ENCODE measurements at regions not wholly inside any gene's neighbourhood (a gene's known extent, or its start where the extent isn't known, plus 50 kb on each side); places are given as distances from the start of the nearest gene placed in this dataset.
A peak's percentile ranks its signal among the peaks of the same experiment; 100 is the strongest.
"Not testable (repeated sequence)": the region's sequence is repeated elsewhere in the genome, so short reads cannot be mapped to it uniquely, and the experiment has no call there.

GRCh38 chr1:187038784-187039183, 210.0 kb downstream of the PLA2G4A start:
- no peak for DNase-seq (ENCODE audit: low read depth)

- DNase-seq (ENCODE audit: low read depth) = no peak
These were observed 212.4 kb downstream of the PLA2G4A start for GRCh38 chr1:187041104-187041503.

- no peak for DNase-seq (ENCODE audit: low read depth)
These were observed 213.8 kb downstream of the PLA2G4A start for GRCh38 chr1:187042538-187042937.

- DNase-seq (ENCODE audit: low read depth) = not testable (repeated sequence)
These were observed 214.7 kb downstream of the PLA2G4A start for GRCh38 chr1:187043433-187043832.

GRCh38 chr1:187044411-187044810, 215.7 kb downstream of the PLA2G4A start:
- no peak for DNase-seq (ENCODE audit: low read depth)

GRCh38 chr1:187045371-187045770, 216.6 kb downstream of the PLA2G4A start:
- DNase-seq (ENCODE audit: low read depth) = no peak

GRCh38 chr1:187046293-187046692, 217.5 kb downstream of the PLA2G4A start:
- DNase-seq (ENCODE audit: low read depth) = no peak

- no peak for DNase-seq (ENCODE audit: low read depth)
These were observed 218.5 kb downstream of the PLA2G4A start for GRCh38 chr1:187047298-187047697.

- peak; percentile 17 for DNase-seq (ENCODE audit: low read depth)
These were observed 223.0 kb downstream of the PLA2G4A start for GRCh38 chr1:187051618-187052232.

GRCh38 chr1:187053876-187054275, 225.1 kb downstream of the PLA2G4A start:
- no peak for DNase-seq (ENCODE audit: low read depth)

- no peak for DNase-seq (ENCODE audit: low read depth)
These were observed 226.4 kb downstream of the PLA2G4A start for GRCh38 chr1:187054862-187055757.

GRCh38 chr1:187063271-187063670, 234.5 kb downstream of the PLA2G4A start:
- no peak for DNase-seq (ENCODE audit: low read depth)

GRCh38 chr1:187067160-187067559, 238.4 kb downstream of the PLA2G4A start:
- no peak for DNase-seq (ENCODE audit: low read depth)

GRCh38 chr1:187070076-187070475, 241.3 kb downstream of the PLA2G4A start:
- DNase-seq (ENCODE audit: low read depth) = no peak

- DNase-seq (ENCODE audit: low read depth) = not testable (repeated sequence)
These were observed 243.7 kb downstream of the PLA2G4A start for GRCh38 chr1:187072262-187073034.

GRCh38 chr1:187073035-187073560, 244.3 kb downstream of the PLA2G4A start:
- DNase-seq (ENCODE audit: low read depth) = not testable (repeated sequence)

- DNase-seq (ENCODE audit: low read depth) = not testable (repeated sequence)
These were observed 245.0 kb downstream of the PLA2G4A start for GRCh38 chr1:187073634-187074245.

GRCh38 chr1:187074445-187075048, 245.8 kb downstream of the PLA2G4A start:
- DNase-seq (ENCODE audit: low read depth) = no peak

- no peak for DNase-seq (ENCODE audit: low read depth)
These were observed 248.2 kb downstream of the PLA2G4A start for GRCh38 chr1:187076922-187077321.

- DNase-seq (ENCODE audit: low read depth) = no peak
These were observed 249.6 kb downstream of the PLA2G4A start for GRCh38 chr1:187078321-187078720.

- DNase-seq (ENCODE audit: low read depth) = no peak
These were observed 250.2 kb downstream of the PLA2G4A start for GRCh38 chr1:187078916-187079315.

Measured in GM04504 (cell line).